ENCODE measurements at regions not wholly inside any gene's neighbourhood (a gene's known extent, or its start where the extent isn't known, plus 50 kb on each side); places are given as distances from the start of the nearest gene placed in this dataset.

- TF ChIP-seq, protein P1, sequence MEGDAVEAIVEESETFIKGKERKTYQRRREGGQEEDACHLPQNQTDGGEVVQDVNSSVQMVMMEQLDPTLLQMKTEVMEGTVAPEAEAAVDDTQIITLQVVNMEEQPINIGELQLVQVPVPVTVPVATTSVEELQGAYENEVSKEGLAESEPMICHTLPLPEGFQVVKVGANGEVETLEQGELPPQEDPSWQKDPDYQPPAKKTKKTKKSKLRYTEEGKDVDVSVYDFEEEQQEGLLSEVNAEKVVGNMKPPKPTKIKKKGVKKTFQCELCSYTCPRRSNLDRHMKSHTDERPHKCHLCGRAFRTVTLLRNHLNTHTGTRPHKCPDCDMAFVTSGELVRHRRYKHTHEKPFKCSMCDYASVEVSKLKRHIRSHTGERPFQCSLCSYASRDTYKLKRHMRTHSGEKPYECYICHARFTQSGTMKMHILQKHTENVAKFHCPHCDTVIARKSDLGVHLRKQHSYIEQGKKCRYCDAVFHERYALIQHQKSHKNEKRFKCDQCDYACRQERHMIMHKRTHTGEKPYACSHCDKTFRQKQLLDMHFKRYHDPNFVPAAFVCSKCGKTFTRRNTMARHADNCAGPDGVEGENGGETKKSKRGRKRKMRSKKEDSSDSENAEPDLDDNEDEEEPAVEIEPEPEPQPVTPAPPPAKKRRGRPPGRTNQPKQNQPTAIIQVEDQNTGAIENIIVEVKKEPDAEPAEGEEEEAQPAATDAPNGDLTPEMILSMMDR (conservative IDR thresholded peaks at IDR 0.05 in 1 of 2, IDR thresholded peaks at IDR 0.05 in 1 of 2; ENCODE audit: low read depth in 1 of 2, low read length in 2 of 2) = no peak
- TF ChIP-seq EZH2 (IDR thresholded peaks at IDR 0.05; ENCODE audit: low read length, missing control alignments) = no peak
Measured at GRCh38 chr3:64408770-64409169, 183.5 kb upstream of the PRICKLE2 start.
